Adrenal gland (tissue), 9 donors: ENCODE measurements at regions not wholly inside any gene's neighbourhood (a gene's known extent, or its start where the extent isn't known, plus 50 kb on each side); places are given as distances from the start of the nearest gene placed in this dataset.

Experiments
- DNase-seq, 7 donors: peaks; one replicate each; pipeline ENCODE4 v3.0.0-alpha.2; 2019 to 2020
- H3K27ac ChIP-seq, 5 donors: fragments of 200-600 bp; sonication (generic) in 4 of 5; 1 replicate in 3 of 5; 2 replicates in 2 of 5; pipeline versions ENCODE4 v1.5.1 to v1.8.0; 2016 to 2020; ENCODE audit warnings: mild to moderate bottlenecking in 1 of 5
- H3K27me3 ChIP-seq: fragments of 200-600 bp; 2 replicates; pipeline ENCODE4 v1.8.0; 2021
- H3K36me3 ChIP-seq, 2 donors: fragments of 200-600 bp; replicated peaks in 1 of 2; 1 replicate in 1 of 2; 2 replicates in 1 of 2; pipeline versions ENCODE4 v1.5.1 to v1.8.0; 2018 to 2022
- H3K4me1 ChIP-seq, 2 donors: fragments of 200-600 bp; replicated peaks in 1 of 2; 1 replicate in 1 of 2; 2 replicates in 1 of 2; pipeline versions ENCODE4 v1.5.1 to v1.8.0; 2018 to 2021
- H3K4me3 ChIP-seq, 4 donors: fragments of 200-600 bp; sonication (generic) in 3 of 4; one replicate each; pipeline ENCODE4 v1.5.1; 2016 to 2018
- H3K9me3 ChIP-seq, 3 donors: fragments of 200-600 bp; sonication (generic) in 1 of 3; replicated peaks in 1 of 3; 1 replicate in 2 of 3; 2 replicates in 1 of 3; pipeline versions ENCODE4 v1.5.1 to v1.8.0; 2016 to 2021
- CTCF ChIP-seq, 6 experiments: fragments of 450-650 bp in 4 of 6; fragments of 200-600 bp in 2 of 6; sonication (generic) in 1 of 6; IDR thresholded peaks; 1 replicate in 5 of 6; 2 replicates in 1 of 6; pipeline versions ENCODE4 v1.5.1 to v1.8.0; 2016 to 2021; ENCODE audit warnings: antibody characterized with exemption in 6 of 6, mild to moderate bottlenecking in 2 of 6, moderate library complexity in 1 of 6
- POLR2A ChIP-seq, 2 donors: fragments of 450-650 bp; IDR thresholded peaks; one replicate each; pipeline ENCODE4 v1.6.1; 2017; ENCODE audit warnings: antibody characterized with exemption in 2 of 2, mild to moderate bottlenecking in 2 of 2, moderate library complexity in 1 of 2
- WGBS, 4 donors: extraction: QIAGEN DNeasy Blood & Tissue Kit in 2 of 4; methylation state at CpG; one replicate each; pipeline versions ENCODE4 v1.1.5 to v1.1.7; 2013 to 2017; 5-methylcytosine and 5-hydroxymethylcytosine counted together
- intact Hi-C, 2 donors: fragments of 100-400 bp; cut with DNase I; formaldehyde crosslinking; loops; one replicate each; pipeline versions ENCODE4 v1.14.1 to v1.15.0; 2022 to 2023
- donor health status: healthy with polysubstance abuse.
- donor health status: Bipolar disorder and iron deficiency.
- donor health status: DM: yes; HTN: yes; CAD: no.
- donor health status: DM: no; HTN: no; CAD: no.
- donor health status: DM: no; HTN: no; CAD: no.

- DNase-seq, result no peak
- H3K4me3 ChIP-seq, result no peak overlapping the region
- H3K27me3 ChIP-seq, result no peaks in the 10 kb centered on the region
- intact Hi-C loops, result no loop called here
- 41 to 54% (median 47%) methylated on average over 1 of the region's 1 CpG for WGBS, 4 donors
- TF ChIP-seq CTCF (IDR thresholded peaks at IDR 0.05), result no peak
- TF ChIP-seq POLR2A (IDR thresholded peaks at IDR 0.05), result no peak
- no peaks in the 10 kb centered on the region for H3K36me3 ChIP-seq
- no peak overlapping the region for H3K27ac ChIP-seq
- no peaks in the 10 kb centered on the region for H3K9me3 ChIP-seq
- H3K4me1 ChIP-seq, result no peaks in the 10 kb centered on the region
Measured at GRCh38 chr5:120788481-120788880, 324.4 kb downstream of the PRR16 start.

- WGBS, 4 donors, result 18 to 38% (median 22%) methylated on average over 2 of the region's 2 CpGs
Measured at GRCh38 chr5:120789918-120790317, 325.8 kb downstream of the PRR16 start.

GRCh38 chr5:120790339-120790738 is 326.2 kb downstream of the PRR16 start:
- 61 to 70% (median 68%) methylated on average over 1 of the region's 1 CpG for WGBS, 4 donors
- TF ChIP-seq POLR2A (IDR thresholded peaks at IDR 0.05) (no peak), CTCF (IDR thresholded peaks at IDR 0.05) (no peak)
- DNase-seq, result no peak
- intact Hi-C loops, result no loop called here
- H3K27ac ChIP-seq, result no peak overlapping the region
- no peaks in the 10 kb centered on the region for H3K36me3 ChIP-seq
- H3K27me3 ChIP-seq, result no peaks in the 10 kb centered on the region
- no peak overlapping the region for H3K4me3 ChIP-seq
- H3K9me3 ChIP-seq, result no peaks in the 10 kb centered on the region
- no peaks in the 10 kb centered on the region for H3K4me1 ChIP-seq

More at GRCh38 chr5:120789918-120790317, 325.8 kb downstream of the PRR16 start:
- H3K27me3 ChIP-seq, result no peaks in the 10 kb centered on the region
- TF ChIP-seq CTCF (IDR thresholded peaks at IDR 0.05) (no peak), POLR2A (IDR thresholded peaks at IDR 0.05) (no peak)
- DNase-seq, result no peak
- H3K4me3 ChIP-seq, result no peak overlapping the region
- H3K27ac ChIP-seq, result no peak overlapping the region
- H3K4me1 ChIP-seq, result no peaks in the 10 kb centered on the region
- no peaks in the 10 kb centered on the region for H3K9me3 ChIP-seq
- intact Hi-C loops, result no loop called here
- no peaks in the 10 kb centered on the region for H3K36me3 ChIP-seq

GRCh38 chr5:120792477-120792876 is 328.4 kb downstream of the PRR16 start:
- TF ChIP-seq POLR2A (IDR thresholded peaks at IDR 0.05), result no peak
- TF ChIP-seq CTCF (IDR thresholded peaks at IDR 0.05), result no peak
- no peaks in the 10 kb centered on the region for H3K36me3 ChIP-seq
- no peak overlapping the region for H3K4me3 ChIP-seq
- no peak overlapping the region for H3K27ac ChIP-seq
- intact Hi-C loops, result no loop called here
- no peak for DNase-seq
- no peaks in the 10 kb centered on the region for H3K4me1 ChIP-seq
- WGBS, 4 donors, result 73 to 84% (median 76%) methylated on average over 2 of the region's 2 CpGs
- no peaks in the 10 kb centered on the region for H3K9me3 ChIP-seq
- H3K27me3 ChIP-seq, result no peaks in the 10 kb centered on the region
